Ovary (tissue), 3 donors: ENCODE measurements at regions not wholly inside any gene's neighbourhood (a gene's known extent, or its start where the extent isn't known, plus 50 kb on each side); places are given as distances from the start of the nearest gene placed in this dataset.

Source experiments
- POLR2A ChIP-seq: fragments of 450-650 bp; IDR thresholded peaks from one replicate; pipeline ENCODE4 v1.6.1; 2017; ENCODE audit warnings: antibody characterized with exemption, mild to moderate bottlenecking, moderate library complexity
- TF ChIP-seq, protein P1 (sequence below), 3 donors: fragments of 450-650 bp in 2 of 3; fragments of 200-600 bp in 1 of 3; IDR thresholded peaks; one replicate each; pipeline versions ENCODE4 v1.5.1 to v1.8.0; 2016 to 2022; ENCODE audit warnings: antibody characterized with exemption in 3 of 3, mild to moderate bottlenecking in 1 of 3
- donor health status: DM: no; HTN: no; CAD: no.

GRCh38 chr6:91358986-91359385 lies 772.1 kb upstream of the MAP3K7 start:
- no peak for TF ChIP-seq POLR2A
- TF ChIP-seq, protein P1, sequence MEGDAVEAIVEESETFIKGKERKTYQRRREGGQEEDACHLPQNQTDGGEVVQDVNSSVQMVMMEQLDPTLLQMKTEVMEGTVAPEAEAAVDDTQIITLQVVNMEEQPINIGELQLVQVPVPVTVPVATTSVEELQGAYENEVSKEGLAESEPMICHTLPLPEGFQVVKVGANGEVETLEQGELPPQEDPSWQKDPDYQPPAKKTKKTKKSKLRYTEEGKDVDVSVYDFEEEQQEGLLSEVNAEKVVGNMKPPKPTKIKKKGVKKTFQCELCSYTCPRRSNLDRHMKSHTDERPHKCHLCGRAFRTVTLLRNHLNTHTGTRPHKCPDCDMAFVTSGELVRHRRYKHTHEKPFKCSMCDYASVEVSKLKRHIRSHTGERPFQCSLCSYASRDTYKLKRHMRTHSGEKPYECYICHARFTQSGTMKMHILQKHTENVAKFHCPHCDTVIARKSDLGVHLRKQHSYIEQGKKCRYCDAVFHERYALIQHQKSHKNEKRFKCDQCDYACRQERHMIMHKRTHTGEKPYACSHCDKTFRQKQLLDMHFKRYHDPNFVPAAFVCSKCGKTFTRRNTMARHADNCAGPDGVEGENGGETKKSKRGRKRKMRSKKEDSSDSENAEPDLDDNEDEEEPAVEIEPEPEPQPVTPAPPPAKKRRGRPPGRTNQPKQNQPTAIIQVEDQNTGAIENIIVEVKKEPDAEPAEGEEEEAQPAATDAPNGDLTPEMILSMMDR (IDR thresholded peaks at IDR 0.05) = no peak
